Transverse colon (tissue), 4 donors: ENCODE measurements at regions not wholly inside any gene's neighbourhood (a gene's known extent, or its start where the extent isn't known, plus 50 kb on each side); places are given as distances from the start of the nearest gene placed in this dataset.

ENCODE experiments used
- DNase-seq: peaks from one replicate; pipeline ENCODE4 v3.0.0-alpha.2; 2019
- H3K27ac ChIP-seq, 4 donors: fragments of 200-600 bp; sonication (generic); 2 replicates each; pipeline ENCODE4 v1.5.1; 2016 to 2018; ENCODE audit warnings: inconsistent platforms in 4 of 4
- H3K27me3 ChIP-seq: fragments of 200-600 bp; sonication (generic); 2 replicates; pipeline ENCODE4 v1.5.1; 2017; ENCODE audit warnings: inconsistent platforms
- H3K36me3 ChIP-seq, 4 donors: fragments of 200-600 bp; sonication (generic); 2 replicates each; pipeline ENCODE4 v1.5.1; 2017 to 2019; ENCODE audit warnings: inconsistent platforms in 4 of 4
- H3K4me1 ChIP-seq, 4 donors: fragments of 200-600 bp; sonication (generic); 2 replicates each; pipeline ENCODE4 v1.5.1; 2017 to 2020; ENCODE audit warnings: inconsistent platforms in 4 of 4
- H3K4me3 ChIP-seq, 4 donors: fragments of 200-600 bp; sonication (generic); 1 replicate in 1 of 4; 2 replicates in 3 of 4; pipeline versions ENCODE4 v1.5.1 to v1.6.1; 2017 to 2019; ENCODE audit warnings: inconsistent platforms in 4 of 4
- H3K9me3 ChIP-seq, 2 donors: fragments of 200-600 bp; sonication (generic); 2 replicates each; pipeline ENCODE4 v1.5.1; 2017 to 2019; ENCODE audit warnings: inconsistent platforms in 2 of 2
- EP300 ChIP-seq: sonication (generic); formaldehyde crosslinking; IDR thresholded peaks from one replicate; pipeline ENCODE4 v1.6.1; 2017; ENCODE audit warnings: antibody characterized with exemption, low read depth
- POLR2A ChIP-seq: fragments of 450-650 bp; IDR thresholded peaks from one replicate; pipeline ENCODE4 v1.6.1; 2016; ENCODE audit warnings: antibody characterized with exemption, mild to moderate bottlenecking, moderate library complexity
- POLR2AphosphoS5 ChIP-seq, 3 donors: sonication (generic); formaldehyde crosslinking; IDR thresholded peaks; one replicate each; pipeline ENCODE4 v1.6.1; 2016; ENCODE audit warnings: antibody characterized with exemption in 3 of 3
- whole genome bisulfite sequencing, 2 donors: methylation state at CpG; one replicate each; pipeline ENCODE4 v1.1.5; 2018; ENCODE audit warnings: low coverage in 1 of 2; 5-methylcytosine and 5-hydroxymethylcytosine counted together
- in situ Hi-C, 4 donors: fragments of 200-750 bp; cut with MboI; loops; one replicate each; pipeline versions ENCODE4 v1.15.0 to v1.15.1; 2017; ENCODE audit warnings: low sequenced_read_pairs in 3 of 4, low pct_ligation_motif_present in 1 of 4, low pct_unique_long_range_greater_than_20kb in 1 of 4
- intact Hi-C: fragments of 100-400 bp; cut with DNase I; formaldehyde crosslinking; loops from one replicate; pipeline ENCODE4 v1.15.1; 2023; ENCODE audit warnings: low total_unique reads
- TF ChIP-seq, protein P1 (sequence below), 5 experiments: fragments of 200-600 bp in 3 of 5; fragments of 450-650 bp in 2 of 5; sonication (generic) in 3 of 5; IDR thresholded peaks; 1 replicate in 2 of 5; 2 replicates in 3 of 5; pipeline ENCODE4 v1.5.1; 2016 to 2017; ENCODE audit warnings: antibody characterized with exemption in 5 of 5, inconsistent platforms in 3 of 5, mild to moderate bottlenecking in 2 of 5, moderate library complexity in 1 of 5

DNA sequence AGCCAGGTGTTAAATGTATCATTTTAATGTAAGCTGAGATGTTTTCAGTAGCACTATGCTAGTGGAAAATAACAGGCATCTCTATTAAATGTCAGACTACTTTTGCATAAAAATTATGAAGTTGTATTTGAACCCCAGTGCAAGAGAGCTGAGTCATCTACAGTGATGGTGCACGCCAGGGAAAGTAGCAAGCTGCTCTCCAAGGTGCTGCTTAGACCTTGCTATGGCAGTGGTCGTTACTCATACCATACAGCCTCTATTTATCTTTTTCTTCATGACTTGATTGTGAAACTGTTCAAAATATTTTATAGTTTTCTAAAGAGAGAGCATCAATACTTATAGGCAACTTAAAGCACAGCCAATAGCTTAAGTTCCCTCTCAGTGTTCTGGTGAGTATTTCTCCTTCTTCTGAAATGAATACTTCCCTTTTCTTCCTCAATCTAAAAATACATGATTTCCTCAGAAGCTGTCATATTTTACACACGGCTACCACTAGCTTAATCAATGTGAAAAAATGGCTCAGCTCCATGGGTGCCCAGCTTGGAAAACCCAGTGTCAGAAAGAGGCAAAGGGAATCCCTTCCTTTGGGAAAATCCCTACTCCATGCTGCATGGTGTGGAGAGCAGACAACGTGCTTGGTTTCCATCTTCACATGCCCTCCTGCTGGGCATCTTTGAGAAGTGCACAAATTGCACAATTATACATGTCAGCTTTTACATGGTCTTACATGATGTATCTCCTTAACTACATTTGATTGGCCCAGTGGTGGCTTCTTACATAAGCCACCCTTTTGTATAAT is 105.6 kb downstream of the ELOVL4 start:
- H3K27me3 ChIP-seq = peaks cover under 1% of the 10 kb centered on the region
- no peak for DNase-seq
- intact Hi-C loops = no loop called here

DNA sequence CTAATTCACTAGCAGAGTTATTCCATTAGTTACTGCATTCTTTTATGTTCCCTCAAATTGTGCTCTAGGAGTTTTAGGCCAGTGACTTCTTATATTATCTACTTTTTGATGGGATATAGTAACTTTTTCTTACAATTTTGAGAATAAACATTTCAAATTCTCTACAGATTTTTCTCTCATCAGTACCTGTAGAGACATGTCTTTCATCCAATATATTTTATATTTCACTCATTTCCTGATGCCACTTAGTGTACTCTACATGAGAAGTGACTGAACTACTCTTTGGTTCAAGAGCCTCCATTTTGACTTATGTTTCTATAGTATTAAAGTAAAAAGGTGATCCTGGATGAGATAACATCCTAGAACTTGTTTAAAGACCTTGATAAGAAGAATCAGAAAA is 108.5 kb downstream of the ELOVL4 start:
- TF ChIP-seq POLR2A (no peak), EP300 (no peak), POLR2AphosphoS5 (IDR thresholded peaks at IDR 0.05) (no peak)
- TF ChIP-seq, protein P1, sequence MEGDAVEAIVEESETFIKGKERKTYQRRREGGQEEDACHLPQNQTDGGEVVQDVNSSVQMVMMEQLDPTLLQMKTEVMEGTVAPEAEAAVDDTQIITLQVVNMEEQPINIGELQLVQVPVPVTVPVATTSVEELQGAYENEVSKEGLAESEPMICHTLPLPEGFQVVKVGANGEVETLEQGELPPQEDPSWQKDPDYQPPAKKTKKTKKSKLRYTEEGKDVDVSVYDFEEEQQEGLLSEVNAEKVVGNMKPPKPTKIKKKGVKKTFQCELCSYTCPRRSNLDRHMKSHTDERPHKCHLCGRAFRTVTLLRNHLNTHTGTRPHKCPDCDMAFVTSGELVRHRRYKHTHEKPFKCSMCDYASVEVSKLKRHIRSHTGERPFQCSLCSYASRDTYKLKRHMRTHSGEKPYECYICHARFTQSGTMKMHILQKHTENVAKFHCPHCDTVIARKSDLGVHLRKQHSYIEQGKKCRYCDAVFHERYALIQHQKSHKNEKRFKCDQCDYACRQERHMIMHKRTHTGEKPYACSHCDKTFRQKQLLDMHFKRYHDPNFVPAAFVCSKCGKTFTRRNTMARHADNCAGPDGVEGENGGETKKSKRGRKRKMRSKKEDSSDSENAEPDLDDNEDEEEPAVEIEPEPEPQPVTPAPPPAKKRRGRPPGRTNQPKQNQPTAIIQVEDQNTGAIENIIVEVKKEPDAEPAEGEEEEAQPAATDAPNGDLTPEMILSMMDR (IDR thresholded peaks at IDR 0.05) = no peak
- intact Hi-C loops = loop anchor here (5.0 kb wide), 1 partner anchor 388 kb away; no protein-coding TSS in a partner anchor
- Histone ChIP-seq H3K27me3 (no peaks in the 10 kb centered on the region), H3K27ac (no peak overlapping the region), H3K9me3 (no peaks in the 10 kb centered on the region), H3K4me1 (no peaks in the 10 kb centered on the region), H3K36me3 (no peaks in the 10 kb centered on the region), H3K4me3 (no peak overlapping the region)
- in situ Hi-C loops = no loop called here
- DNase-seq = no peak

More for the DNA sequence above, 105.6 kb downstream of the ELOVL4 start:
- Histone ChIP-seq H3K27ac (no peak overlapping the region), H3K4me1 (no peaks in the 10 kb centered on the region), H3K9me3 (no peaks in the 10 kb centered on the region), H3K36me3 (no peaks in the 10 kb centered on the region), H3K4me3 (no peak overlapping the region)
- TF ChIP-seq EP300 (no peak), POLR2AphosphoS5 (IDR thresholded peaks at IDR 0.05) (no peak), POLR2A (no peak)
- TF ChIP-seq, protein P1 (IDR thresholded peaks at IDR 0.05) = no peak
- in situ Hi-C loops = no loop called here
- WGBS, 2 donors = 50 to 52% methylated on average over 1 to 4 of the region's 4 CpGs

GRCh38 chr6:79833964-79834284 is 113.4 kb downstream of the ELOVL4 start:
- intact Hi-C loops = no loop called here
- in situ Hi-C loops = no loop called here
- no peak for DNase-seq
- no peaks in the 10 kb centered on the region for H3K36me3 ChIP-seq
- H3K27me3 ChIP-seq = no peaks in the 10 kb centered on the region
- H3K4me1 ChIP-seq = no peaks in the 10 kb centered on the region
- no peak for TF ChIP-seq POLR2AphosphoS5 (IDR thresholded peaks at IDR 0.05)
- no peak overlapping the region for H3K27ac ChIP-seq
- no peaks in the 10 kb centered on the region for H3K9me3 ChIP-seq
- WGBS, 2 donors = 58% methylated on average over 3 of the region's 3 CpGs
- H3K4me3 ChIP-seq = no peak overlapping the region

DNA sequence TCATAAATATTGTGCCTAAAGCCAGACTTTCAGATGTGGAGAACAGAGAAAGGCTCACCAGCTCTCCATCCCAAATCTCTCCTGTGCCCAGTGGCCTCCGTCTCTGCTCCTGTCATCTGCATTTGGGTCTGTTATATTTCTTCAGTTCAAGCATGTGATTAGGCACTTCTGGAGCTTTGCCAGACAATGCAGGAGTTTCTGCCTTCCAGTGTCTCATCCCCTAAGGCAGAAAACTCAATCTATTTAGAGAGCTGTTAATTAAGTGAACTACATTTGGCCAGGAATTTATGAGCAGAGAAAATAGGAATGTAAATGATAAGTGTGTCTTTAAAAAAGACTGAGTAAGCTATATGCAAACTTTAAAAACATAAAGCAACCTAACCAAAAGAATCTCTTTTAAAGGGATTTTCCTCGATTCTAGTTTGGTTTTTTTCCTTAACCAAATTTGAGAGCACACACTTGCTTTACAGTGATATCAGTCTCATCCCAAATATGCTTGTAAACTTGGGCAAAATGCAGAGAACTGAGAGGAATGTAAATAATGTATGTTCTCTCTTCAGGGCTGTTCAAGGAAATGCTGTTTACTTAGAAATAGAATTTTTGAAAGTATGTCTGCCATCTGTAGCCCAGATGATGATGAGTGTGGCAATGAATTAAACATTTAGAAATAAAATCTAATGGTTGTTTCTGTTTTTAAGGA is 113.9 kb downstream of the ELOVL4 start:
- Histone ChIP-seq H3K4me1 (no peaks in the 10 kb centered on the region), H3K4me3 (no peak overlapping the region), H3K27me3 (no peaks in the 10 kb centered on the region), H3K36me3 (no peaks in the 10 kb centered on the region), H3K27ac (no peak overlapping the region), H3K9me3 (no peaks in the 10 kb centered on the region)
- no peak for DNase-seq
- in situ Hi-C loops (no loop called here), intact Hi-C loops (no loop called here)
- TF ChIP-seq POLR2AphosphoS5 (IDR thresholded peaks at IDR 0.05) (no peak), EP300 (no peak), POLR2A (no peak)
- TF ChIP-seq, protein P1 (IDR thresholded peaks at IDR 0.05) = no peak
- 19 to 27% methylated on average over 2 of the region's 2 CpGs for WGBS, 2 donors
